Pulmonary artery endothelial cell (primary cell): ENCODE measurements at regions not wholly inside any gene's neighbourhood (a gene's known extent, or its start where the extent isn't known, plus 50 kb on each side); places are given as distances from the start of the nearest gene placed in this dataset.
"Not testable (repeated sequence)": the region's sequence is repeated elsewhere in the genome, so short reads cannot be mapped to it uniquely, and the experiment has no call there.

Experiments
- DNase-seq: peaks from one replicate; pipeline ENCODE4 v3.0.0-alpha.2; 2011; ENCODE audit warnings: low read depth, low spot score

DNA sequence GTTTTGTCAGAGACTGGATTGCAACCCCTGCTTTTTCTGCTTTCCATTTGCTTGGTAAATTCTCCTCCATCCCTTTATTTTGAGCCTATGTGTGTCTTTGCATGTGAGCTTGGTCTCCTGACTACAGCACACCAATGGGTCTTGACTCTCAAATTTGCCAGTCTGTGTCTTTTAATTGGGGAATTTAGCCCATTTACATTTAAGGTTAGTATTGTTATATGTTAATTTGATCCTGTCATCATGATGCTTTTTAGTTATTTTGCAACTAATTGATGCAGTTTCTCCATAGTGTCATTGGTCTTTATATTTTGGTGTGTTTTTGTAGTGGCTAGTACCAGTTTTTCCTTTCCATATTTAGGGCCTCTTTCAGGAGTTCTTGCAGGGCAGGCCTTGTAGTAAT lies 133.8 kb upstream of the RORA start:
- not testable (repeated sequence) for DNase-seq

DNA sequence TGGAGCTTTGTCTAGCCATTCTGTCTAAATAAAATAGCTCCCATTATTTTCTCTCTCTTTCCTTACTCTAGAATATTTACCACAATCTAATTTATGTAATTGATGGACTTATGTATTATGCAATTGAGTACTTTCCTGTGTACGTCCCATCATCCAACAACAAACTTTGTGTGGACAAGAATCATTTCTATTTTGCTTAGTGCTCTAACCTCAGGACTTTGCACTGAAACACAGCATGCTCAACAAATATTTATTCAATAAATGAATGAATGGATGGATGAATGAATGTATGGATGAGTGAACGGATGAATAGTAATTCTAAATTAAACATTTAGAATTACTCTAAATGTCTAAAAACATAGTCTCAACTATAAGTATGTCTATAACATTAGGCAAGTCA lies 115.2 kb upstream of the RORA start:
- no peak for DNase-seq

DNA sequence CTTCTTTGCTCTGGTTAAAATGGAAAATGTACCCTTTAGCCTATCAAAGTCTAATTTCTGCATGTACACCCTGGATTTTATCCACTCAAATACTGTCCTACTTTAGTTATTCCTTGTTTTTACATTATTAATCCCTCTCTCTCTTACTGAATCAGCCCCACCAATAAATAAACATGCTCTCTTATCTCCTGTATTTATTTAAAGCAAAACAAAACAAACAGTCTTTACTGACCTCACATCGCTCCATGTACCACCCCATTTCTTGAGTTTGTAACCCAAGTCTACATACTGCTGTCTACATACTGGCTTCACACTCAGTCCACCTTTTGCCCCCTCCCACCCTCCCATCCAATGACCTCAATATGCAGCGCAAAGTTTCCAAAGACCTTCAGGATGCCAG lies 113.3 kb upstream of the RORA start:
- no peak for DNase-seq

DNA sequence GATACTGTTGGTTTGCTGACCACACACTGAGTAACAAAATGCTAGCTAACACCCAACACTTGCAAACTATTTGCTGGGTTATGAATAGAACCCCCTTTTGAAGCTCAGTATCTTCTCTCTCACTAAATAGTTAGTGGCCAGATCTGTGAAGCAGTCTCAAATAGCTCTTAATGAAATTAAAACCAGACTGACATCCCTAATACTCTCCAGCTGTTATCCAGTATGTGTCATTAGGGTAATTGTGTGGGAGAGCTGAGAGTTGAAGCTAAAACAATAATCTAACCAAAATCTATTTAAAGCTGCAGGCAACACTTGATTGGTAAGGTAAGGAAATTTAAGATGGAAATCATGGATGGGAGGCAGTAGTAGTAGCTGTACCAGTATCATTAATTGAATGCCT lies 110.4 kb upstream of the RORA start:
- DNase-seq: no peak

DNA sequence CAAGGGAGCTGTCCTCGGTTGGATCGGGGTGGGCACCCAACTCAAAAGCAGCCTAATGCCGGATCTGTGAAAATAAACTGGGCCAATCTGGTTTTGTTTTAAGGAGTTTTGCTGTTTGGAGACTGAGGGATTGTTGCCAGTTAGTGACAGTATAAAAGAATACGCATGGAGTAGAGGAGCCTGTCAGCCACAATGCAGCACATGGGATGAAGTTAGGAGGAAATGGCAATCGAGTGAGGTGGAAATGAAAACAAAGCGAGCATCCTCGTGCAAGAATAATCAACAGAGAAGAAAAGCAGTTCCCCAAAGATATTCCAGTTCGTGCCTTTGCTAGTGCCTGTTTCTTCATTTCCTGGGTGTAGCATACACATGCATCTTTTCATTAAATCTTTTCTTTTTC lies 108.4 kb upstream of the RORA start:
- no peak for DNase-seq

DNA sequence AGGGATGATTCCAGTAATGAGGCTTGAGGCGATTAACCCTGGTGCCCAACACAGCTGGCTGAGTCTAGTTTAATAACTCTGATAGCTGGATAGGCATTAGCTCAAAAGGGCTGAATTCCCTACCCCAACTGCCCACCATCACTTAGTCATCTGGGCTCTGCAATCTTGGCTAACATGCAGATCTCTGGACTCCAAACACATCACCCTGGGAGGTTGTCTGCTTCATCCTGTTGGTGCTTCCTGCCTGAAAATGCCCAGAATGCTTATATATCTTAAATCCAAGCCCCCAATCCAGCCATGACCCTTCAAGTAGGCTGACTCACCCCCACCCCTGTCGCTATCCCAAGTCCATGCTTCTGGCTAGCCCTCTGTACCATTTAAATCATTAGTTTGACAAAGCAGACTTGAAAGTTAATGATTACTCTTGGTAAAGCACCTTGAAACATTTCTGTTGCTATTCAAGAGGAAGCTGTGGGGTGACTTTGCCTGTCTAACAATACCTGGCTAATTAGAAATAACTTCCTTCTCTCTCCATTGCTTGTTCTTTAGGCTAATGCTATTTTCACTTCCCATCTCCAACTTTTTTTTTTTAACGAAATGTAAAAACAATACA lies 107.0 kb upstream of the RORA start:
- DNase-seq: no peak

DNA sequence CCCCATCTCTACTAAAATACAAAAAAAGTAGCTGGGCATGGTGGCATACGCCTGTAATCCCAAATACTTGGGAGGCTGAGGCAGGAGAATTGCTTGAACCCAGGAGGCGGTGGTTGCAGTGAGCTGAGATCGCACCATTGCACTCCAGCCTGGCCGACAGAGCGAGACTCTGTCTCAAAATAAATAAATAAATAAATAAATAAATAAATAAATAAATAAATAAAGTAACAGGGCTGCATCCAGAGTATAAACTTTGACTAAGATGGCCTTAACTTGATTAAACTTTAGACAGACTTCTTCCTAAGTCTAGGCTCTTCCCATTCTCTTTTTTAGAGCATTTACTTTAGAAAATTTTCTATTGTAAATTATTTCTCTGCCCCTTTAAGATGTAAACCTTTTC lies 105.6 kb upstream of the RORA start:
- not testable (repeated sequence) for DNase-seq

DNA sequence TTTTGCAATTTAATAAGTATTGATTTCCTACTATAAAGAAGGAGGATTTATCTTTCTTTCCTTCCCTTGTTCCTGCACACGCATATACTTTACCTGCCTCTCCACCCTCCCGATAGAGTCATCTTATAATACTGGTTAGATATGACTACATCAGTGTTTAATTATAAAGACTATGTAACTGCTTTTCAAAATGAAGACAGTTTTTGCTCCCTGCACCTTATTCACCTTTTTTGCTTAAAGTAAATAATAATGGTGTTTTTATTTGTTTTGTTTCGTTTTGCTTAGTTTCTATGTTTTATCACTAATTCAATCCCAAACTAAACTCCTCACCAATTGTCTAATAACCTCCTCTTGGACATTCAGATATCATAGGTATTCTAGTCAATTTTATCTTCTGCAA lies 101.9 kb upstream of the RORA start:
- DNase-seq: no peak

DNA sequence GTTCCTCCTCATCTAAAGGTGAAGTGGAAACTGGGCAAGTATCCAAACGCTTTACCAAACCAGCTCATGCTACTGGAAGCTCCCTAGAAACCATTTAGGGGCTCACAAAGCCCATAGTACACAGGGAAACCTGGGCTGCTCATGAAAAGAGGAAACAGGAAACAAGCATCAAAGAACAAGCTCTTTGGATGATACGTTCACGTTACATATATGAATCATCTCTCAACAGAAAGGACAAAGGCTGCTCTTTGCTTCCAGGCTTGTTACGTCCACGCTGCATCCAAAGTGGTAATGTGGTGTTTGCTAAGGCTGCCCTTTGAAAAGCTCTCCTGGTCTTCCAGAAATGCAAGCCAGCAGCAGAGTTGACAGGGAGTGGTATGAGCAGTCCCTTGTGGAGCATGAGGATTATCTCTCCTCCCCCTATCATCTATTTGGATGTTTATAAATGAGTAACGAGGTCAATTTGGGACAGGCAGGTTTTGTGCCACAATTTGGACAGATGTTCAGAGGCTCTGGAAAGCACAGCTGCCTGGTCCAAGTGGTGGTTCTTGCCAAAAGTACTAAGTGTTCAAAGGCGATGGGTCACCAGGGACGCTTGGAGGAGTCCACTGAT lies 98.0 kb upstream of the RORA start:
- no peak for DNase-seq

DNA sequence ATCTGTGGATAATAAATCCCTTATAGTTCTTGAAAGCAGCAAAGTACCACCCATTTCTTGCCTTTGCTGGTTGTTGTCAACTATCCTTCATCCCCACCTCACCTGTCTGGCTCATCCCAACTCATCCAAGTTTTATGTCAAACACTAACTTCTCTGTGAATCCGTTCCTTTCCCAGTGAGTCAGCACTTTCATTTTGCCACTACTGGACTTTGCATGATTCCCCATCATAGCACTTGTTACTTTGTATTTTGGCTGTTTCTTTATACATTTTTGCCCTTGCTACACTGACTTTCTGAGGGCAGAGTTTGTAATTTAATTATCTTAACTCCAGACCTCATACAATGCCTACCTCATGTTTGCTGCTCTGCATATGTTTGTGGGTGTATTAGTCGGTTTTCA lies 90.8 kb upstream of the RORA start:
- no peak for DNase-seq

DNA sequence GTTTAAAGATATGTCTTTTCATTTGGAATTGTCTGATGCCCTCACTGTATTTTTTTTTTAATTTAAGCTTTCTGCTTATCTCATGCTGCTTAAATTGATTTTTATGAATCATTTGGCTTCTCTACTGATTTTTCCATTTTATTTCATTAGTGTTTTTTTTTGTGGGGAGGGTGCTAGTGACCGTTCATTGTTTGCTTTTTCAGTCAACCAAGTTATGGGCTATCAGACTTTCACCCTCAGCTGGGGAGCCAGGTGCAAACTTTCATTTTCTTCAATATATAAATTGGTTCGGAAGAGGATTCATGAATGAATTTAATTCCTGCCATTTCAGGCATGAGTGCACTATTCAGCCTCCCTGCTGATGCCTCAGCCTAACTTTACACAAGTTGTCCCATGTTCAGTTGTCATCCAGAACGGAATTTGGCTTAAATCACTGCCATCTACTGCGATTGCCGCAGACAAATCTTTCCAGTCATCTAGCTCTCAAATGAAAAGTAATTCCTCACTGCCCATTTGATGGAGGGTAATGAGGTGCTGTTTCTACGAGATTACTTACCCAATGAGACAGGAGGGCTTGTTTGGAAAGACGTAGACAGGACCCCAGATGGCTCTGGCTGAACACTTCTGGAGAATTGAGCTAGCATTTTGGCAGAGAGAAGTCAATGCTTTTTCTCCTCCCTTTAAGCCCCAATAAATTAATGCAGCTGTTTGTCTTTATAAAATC lies 89.9 kb upstream of the RORA start:
- no peak for DNase-seq

DNA sequence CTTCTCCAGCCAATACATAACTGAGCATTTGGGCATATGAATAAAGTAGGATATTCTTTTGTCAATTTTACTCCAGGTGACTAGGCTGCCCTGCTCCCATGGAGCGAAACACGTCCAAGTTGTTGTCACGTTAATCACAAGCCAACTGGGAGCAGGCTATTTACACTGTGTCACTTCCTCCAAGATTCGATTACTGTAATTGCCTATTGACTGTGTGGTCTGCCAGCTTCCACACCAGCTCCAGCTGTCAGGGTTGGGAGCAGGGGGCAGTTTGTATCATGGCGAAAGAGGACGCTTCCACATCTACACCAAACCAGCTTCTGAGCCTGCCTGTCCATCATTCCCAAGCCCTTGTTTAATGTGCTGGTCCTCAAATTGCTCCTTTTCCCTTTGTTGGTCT lies 89.2 kb upstream of the RORA start:
- DNase-seq: no peak

DNA sequence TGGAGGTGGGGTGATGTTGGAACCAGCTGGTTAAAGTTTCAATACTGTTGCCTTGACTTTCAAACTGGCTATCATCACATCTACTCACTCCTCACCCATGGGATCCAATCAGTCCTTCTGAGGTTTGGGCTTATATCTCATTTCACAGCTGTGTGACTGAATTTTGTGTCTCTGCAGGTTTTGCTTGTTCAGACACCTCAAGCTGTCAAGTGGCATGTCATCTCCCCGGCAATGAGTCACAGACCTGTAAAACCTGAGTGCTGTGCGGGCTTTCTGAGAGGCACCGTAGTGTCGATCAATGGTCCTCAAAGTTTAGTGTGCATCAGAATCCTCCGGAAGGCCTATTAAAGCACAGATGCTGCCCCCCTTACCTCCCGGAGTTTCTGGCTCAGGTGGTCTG lies 86.4 kb upstream of the RORA start:
- no peak for DNase-seq

DNA sequence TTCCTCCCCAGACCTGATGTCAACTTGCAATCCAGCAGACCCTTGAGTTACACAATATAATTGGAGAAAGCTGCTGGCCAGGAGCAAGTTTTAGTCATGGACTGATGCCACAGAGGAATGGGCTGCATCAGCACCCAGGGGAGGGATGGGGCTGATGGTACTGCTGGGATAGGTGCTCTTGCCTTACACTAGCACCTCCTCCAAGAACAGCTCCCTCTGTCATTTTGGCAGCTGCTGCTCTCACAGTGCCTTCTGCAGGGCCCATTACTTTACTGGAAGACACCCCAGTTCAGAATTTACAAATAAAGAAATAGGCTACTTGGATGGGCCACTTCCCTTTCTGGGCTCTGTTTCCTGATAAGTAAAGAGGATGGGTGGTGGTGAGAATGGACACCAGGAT lies 85.3 kb upstream of the RORA start:
- DNase-seq: no peak

DNA sequence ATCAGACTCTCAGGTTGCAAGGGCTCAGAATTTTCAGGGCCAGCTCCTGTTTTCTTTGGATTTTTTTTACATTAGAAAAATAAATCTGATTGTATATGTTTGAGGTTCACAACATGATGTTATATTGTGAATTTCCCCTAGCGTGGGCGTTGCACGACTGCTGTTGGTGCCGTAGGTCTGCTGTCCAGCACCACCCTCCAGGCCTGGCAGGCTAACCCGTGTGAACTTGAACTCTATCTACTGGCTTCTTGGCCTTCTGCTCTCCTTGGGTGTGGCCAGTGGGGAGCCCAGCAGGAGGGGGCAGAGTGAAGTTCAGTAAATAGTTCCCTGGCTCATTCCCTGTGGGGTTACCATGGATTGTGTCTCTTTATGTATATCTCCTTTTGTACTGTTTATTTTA lies 80.5 kb upstream of the RORA start:
- no peak for DNase-seq

DNA sequence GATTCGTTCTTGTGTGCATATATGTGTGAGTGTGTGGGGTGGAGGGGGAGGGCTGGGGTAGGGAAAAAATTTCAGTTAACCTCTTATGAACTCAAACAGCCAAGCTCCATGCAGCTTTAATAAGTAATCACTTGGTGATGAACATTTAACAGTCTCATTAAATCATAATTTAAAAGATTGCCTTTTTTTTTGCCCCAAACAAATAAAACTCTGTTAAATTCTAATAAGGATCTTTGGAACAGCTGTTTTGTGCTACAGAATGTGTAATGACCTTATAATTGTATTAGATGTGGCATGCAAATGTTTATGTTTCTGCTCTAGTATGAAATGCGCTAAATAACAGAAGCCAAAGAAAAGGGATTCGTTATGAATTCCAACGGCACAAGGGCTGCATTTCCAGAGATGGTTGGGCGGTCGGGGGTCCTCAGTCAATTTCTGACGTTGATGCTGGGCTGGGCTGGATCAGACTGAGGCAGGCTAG lies 80.0 kb upstream of the RORA start:
- DNase-seq: no peak

DNA sequence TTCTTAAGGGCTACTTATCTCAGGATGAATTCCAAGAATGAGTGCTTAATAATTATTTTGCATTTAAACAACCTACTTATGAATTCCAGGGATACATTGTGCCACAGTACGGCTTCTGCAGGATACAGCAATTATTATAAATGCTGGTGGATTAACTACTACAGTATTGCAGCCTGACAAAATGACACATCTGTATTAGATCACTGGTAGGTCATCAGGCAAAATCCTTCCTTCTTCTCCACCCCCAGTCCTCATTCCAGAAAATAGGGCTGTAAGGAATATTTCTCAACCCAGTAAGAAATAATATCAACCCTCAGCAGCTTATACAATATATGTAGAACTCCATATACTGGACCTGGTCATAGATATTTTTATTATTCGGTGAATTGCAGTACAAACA lies 79.3 kb upstream of the RORA start:
- no peak for DNase-seq

DNA sequence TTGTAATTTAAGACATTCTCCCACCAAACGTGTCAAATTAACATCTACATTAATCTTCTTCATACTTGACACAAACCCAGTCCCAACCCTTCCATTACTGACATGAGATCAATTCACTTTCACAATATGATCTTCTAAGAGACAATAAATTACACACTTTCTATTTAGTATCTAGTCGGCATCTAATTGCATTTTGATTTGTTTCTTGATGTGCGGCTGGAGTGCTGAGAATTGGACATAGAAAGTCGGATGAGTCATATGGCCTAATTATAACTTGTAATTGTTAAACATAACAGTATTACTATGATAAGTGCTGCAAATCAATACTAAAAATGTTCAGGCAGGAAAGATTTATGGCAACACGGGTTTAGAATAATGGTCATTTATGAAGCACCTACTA lies 78.4 kb upstream of the RORA start:
- DNase-seq: no peak

DNA sequence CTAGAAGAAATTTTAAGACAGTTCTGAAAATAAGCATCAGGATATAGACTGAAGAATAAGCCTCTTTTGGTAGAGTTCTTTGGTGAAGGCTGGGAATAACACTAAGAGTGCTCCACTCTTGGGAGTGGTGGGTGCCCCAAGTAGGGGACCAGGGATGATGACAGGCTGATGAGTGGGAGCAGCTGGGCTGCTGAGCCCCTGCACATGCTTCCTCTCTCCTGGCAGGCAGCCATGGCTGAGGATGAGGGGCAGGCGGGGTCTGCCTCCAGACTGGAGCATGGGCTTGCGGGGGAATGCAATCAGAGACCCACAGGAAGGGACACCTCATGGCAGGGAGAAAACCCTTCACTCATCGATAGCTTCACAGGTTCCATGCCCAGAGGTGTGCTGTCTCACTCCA lies 72.6 kb upstream of the RORA start:
- no peak for DNase-seq

DNA sequence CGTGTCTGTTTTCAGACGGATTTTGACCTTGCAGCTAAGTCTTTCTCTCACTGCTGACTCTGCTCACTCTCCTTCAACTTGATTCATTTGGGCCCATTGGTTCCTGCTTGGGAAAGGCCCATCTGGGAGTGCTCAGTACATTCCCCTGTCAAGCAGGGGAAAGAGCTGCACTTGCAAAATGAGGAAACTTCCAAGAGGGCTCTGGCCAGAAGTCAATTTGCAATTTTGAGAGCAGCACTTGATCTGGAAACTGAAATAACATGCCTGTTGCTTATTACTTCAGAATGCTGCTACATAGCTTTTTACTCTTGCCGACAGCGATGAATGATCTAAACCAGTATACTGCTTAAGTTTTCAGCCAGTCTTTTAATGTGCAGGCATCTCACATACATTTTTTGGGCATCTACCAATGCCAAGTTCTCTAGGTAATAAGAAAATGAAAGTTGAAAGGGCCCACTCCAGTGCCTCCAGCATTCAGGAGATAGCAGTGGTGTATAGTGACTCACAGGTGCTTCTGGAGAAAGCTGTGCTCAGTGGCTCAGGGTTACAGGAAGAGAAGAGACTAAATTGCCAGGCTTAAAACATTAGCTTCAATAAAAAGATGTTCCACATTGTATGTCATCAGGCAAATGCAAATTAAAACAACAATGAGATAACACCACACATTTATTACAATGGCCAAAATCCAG lies 70.1 kb upstream of the RORA start:
- DNase-seq: no peak

DNA sequence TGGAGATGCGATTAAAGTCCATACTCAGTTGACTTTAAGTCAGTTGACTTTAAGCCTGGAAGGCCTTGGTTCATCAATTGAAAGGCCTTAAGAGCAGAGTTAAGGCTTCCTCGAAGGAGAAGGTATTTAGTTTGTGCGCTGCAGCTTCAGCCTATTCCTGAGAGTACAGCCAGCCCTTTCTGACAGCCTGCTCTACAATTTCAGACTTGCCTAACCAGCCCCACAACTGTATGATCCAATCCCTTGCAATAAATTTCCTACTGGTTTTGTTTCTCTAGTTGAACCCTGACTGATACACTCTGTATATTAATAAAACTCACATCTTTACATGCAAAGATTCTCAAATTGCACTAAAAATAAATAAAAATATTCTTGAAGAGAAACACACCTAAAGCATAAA lies 66.1 kb upstream of the RORA start:
- DNase-seq: no peak

DNA sequence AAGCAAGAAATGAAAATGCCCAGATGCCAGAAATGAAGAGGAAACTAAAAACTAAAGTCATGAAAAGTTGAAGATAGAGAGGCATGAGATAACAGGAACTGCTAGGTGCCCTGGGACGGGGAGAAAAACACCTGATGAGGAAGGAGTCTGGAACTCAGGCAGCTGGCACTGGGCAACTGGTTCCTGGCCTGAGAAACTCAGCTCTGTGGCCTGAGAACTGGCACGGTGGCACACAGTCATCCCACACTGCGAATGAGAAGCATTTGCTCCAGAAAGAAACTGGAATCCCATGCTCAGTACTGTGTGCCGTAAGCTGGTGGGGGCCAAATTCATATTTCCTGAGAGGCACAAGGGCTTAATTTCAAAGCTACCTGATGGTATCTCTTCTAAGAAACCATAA lies 53.6 kb upstream of the RORA start:
- no peak for DNase-seq

DNA sequence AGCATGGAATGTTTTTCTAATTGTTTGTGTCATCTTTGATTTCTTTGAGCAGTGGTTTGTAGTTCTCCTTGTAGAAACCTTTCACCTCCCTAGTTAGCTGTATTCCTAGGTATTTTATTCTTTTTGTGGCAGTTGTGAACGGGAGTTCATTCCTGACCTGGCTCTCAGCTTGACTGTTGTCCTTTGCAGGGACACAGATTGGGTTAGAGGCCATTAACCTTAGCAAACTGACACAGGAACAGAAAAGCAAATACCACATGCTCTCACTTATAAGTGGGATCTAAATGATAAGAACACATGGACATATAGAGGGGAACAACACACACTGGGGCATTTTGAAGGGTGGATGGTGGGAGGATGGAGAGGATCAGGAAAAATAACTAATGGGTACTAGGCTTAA lies 52.2 kb upstream of the RORA start:
- DNase-seq: no peak
